ENCODE measurements at regions not wholly inside any gene's neighbourhood (a gene's known extent, or its start where the extent isn't known, plus 50 kb on each side); places are given as distances from the start of the nearest gene placed in this dataset.

DNA sequence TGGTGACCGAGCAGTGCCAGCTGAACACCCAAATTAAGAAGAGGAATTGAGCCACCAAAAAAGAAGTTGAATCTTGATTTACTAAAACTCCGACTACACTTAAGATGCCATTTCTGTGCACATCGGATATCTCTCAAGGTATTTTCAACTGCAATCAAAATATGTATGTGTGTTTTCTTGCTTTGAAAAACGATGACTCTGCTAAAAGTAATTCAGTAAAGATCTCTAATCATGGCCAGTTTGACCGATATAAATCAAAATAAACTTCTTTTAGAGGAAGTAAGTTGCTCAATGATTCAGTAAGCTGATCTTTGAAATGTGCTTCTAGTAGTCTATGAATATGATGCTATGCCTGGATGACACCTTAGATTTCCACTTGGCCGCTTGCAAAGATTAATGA, 453.5 kb upstream of the TPK1 start:
- no peak for FAIRE-seq
- no peak overlapping the region for H3K27ac ChIP-seq (ENCODE audit: extremely low read depth, low read depth, low read length)
- 0% methylated on average over 6 of the region's 6 CpGs for WGBS (ENCODE audit: insufficient coverage, low coverage, missing lambda C conversion rate)
- CTCF ChIA-PET (ENCODE audit: low intra/inter-chr PET ratio) = no interaction called here
- H3K4me3 ChIP-seq = no peak overlapping the region
- intact Hi-C loops (cut with micrococcal nuclease) = no loop called here
- H3K4me1 ChIP-seq (replicated peaks in 1 of 2; ENCODE audit: control insufficient read depth in 2 of 2, insufficient read depth in 2 of 2, low read length in 2 of 2) = no peaks in the 10 kb centered on the region
- no peaks in the 10 kb centered on the region for H3K36me3 ChIP-seq (ENCODE audit: control insufficient read depth, insufficient read depth, low read length)
- no peak overlapping the region for H2AFZ ChIP-seq (ENCODE audit: low read depth, low read length)
- no peaks in the 10 kb centered on the region for H3K79me2 ChIP-seq (ENCODE audit: control insufficient read depth, insufficient read depth, low read length)
- no peak overlapping the region for H3K4me2 ChIP-seq (ENCODE audit: insufficient read depth, low read length)
- no peaks in the 10 kb centered on the region for H3K27me3 ChIP-seq (ENCODE audit: control insufficient read depth in 2 of 2, insufficient read depth in 2 of 2, low read length in 2 of 2)
- H3K9ac ChIP-seq (ENCODE audit: insufficient read depth in 1 of 2, low read depth in 2 of 2, low read length in 2 of 2) = no peak overlapping the region
- no peaks in the 10 kb centered on the region for H4K20me1 ChIP-seq (replicated peaks; ENCODE audit: control insufficient read depth, insufficient read depth, low read length)
- in situ Hi-C loops (cut with MboI) = no loop called here
- no TSS peak for BruUV-seq (replicated peaks)
- no peaks in the 10 kb centered on the region for H3K9me3 ChIP-seq (replicated peaks; ENCODE audit: control insufficient read depth, insufficient read depth, low read depth, low read length)
- no peak for ATAC-seq
- POLR2A ChIA-PET = no interaction called here
- no peak for DNase-seq (ENCODE audit: extremely low read depth in 1 of 4, low spot score in 3 of 4)
- TF ChIP-seq C11orf30 (IDR thresholded peaks at IDR 0.05; ENCODE audit: low read depth) (peak; percentile 42; the same call in 1 of the 2 replicates), ZNF316 (IDR thresholded peaks at IDR 0.05) (peak; percentile 79), MAFK (IDR thresholded peaks at IDR 0.05; ENCODE audit: low read length) (peak; percentile 37; the same call in 1 of the 2 replicates), ZNF121 (CRISPR knock-in tag; conservative IDR thresholded peaks at IDR 0.05) (no peak), ZNF3 (CRISPR knock-in tag; IDR thresholded peaks at IDR 0.05) (no peak), MAFF (IDR thresholded peaks at IDR 0.05; ENCODE audit: low read length) (peak; percentile 51), MAFG (tag; conservative IDR thresholded peaks at IDR 0.05) (peak; percentile 34; the same call in 1 of the 2 replicates)
- H3K9me1 ChIP-seq (ENCODE audit: control insufficient read depth, insufficient read depth, low read length) = no peaks in the 10 kb centered on the region

DNA sequence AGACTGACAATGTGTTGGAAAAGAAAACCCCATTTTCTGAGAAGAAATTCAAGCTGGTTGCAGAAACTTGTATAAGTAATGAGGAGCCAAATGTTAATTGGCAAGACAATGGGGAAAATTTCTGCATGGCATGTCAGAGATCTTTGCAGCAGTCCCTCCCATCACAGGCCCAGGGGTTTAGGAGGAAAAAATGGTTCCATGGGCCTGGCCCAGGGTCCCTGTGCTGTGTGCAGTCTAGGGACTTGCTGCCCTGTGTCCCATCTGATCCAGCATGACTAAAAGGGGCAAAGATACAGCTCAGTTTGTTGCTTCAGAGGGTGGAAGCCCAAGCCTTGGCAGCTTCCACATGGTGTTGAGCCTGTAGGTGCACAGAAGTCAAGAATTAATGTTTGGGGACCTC, 440.3 kb upstream of the TPK1 start:
- H3K9me1 ChIP-seq (ENCODE audit: control insufficient read depth, insufficient read depth, low read length) = no peaks in the 10 kb centered on the region
- in situ Hi-C loops (cut with MboI) (no loop called here), intact Hi-C loops (cut with micrococcal nuclease) (no loop called here)
- H3K4me1 ChIP-seq (replicated peaks in 1 of 2; ENCODE audit: control insufficient read depth in 2 of 2, insufficient read depth in 2 of 2, low read length in 2 of 2) = no peaks in the 10 kb centered on the region
- H3K9me3 ChIP-seq (replicated peaks; ENCODE audit: control insufficient read depth, insufficient read depth, low read depth, low read length) = 0 out of 2 replicates have a peak, but pooled peaks cover 2% of the 10 kb centered on the region
- FAIRE-seq (no peak), ATAC-seq (no peak), DNase-seq (ENCODE audit: extremely low read depth in 1 of 4, low spot score in 3 of 4) (no peak)
- H3K36me3 ChIP-seq (ENCODE audit: control insufficient read depth, insufficient read depth, low read length) = no peaks in the 10 kb centered on the region
- no peak overlapping the region for H2AFZ ChIP-seq (ENCODE audit: low read depth, low read length)
- peak; percentile 66 for TF ChIP-seq ZFP36 (IDR thresholded peaks at IDR 0.05; ENCODE audit: low read depth, low read length, partially characterized antibody)
- 0 out of 2 replicates have a peak, but pooled peaks have one; percentile 27 for TF ChIP-seq CBX5 (IDR thresholded peaks at IDR 0.05; ENCODE audit: borderline replicate concordance, low read depth)
- TF ChIP-seq, protein P1, sequence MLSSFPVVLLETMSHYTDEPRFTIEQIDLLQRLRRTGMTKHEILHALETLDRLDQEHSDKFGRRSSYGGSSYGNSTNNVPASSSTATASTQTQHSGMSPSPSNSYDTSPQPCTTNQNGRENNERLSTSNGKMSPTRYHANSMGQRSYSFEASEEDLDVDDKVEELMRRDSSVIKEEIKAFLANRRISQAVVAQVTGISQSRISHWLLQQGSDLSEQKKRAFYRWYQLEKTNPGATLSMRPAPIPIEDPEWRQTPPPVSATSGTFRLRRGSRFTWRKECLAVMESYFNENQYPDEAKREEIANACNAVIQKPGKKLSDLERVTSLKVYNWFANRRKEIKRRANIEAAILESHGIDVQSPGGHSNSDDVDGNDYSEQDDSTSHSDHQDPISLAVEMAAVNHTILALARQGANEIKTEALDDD (IDR thresholded peaks at IDR 0.05) = no peak
- no TSS peak for BruUV-seq (replicated peaks)
- H3K4me2 ChIP-seq (ENCODE audit: insufficient read depth, low read length) = no peak overlapping the region
- H3K27me3 ChIP-seq (ENCODE audit: control insufficient read depth in 2 of 2, insufficient read depth in 2 of 2, low read length in 2 of 2) = no peaks in the 10 kb centered on the region
- H3K79me2 ChIP-seq (ENCODE audit: control insufficient read depth, insufficient read depth, low read length) = no peaks in the 10 kb centered on the region
- no peak overlapping the region for H3K27ac ChIP-seq (ENCODE audit: extremely low read depth, low read depth, low read length)
- H3K9ac ChIP-seq (ENCODE audit: insufficient read depth in 1 of 2, low read depth in 2 of 2, low read length in 2 of 2) = no peak overlapping the region
- H4K20me1 ChIP-seq (replicated peaks; ENCODE audit: control insufficient read depth, insufficient read depth, low read length) = no peaks in the 10 kb centered on the region
- no peak overlapping the region for H3K4me3 ChIP-seq
- ChIA-PET CTCF (ENCODE audit: low intra/inter-chr PET ratio) (no interaction called here), POLR2A (no interaction called here)

All from K562 (cell line).